ENCODE measurements at regions not wholly inside any gene's neighbourhood (a gene's known extent, or its start where the extent isn't known, plus 50 kb on each side); places are given as distances from the start of the nearest gene placed in this dataset.
"Not testable (repeated sequence)": the region's sequence is repeated elsewhere in the genome, so short reads cannot be mapped to it uniquely, and the experiment has no call there.

DNA sequence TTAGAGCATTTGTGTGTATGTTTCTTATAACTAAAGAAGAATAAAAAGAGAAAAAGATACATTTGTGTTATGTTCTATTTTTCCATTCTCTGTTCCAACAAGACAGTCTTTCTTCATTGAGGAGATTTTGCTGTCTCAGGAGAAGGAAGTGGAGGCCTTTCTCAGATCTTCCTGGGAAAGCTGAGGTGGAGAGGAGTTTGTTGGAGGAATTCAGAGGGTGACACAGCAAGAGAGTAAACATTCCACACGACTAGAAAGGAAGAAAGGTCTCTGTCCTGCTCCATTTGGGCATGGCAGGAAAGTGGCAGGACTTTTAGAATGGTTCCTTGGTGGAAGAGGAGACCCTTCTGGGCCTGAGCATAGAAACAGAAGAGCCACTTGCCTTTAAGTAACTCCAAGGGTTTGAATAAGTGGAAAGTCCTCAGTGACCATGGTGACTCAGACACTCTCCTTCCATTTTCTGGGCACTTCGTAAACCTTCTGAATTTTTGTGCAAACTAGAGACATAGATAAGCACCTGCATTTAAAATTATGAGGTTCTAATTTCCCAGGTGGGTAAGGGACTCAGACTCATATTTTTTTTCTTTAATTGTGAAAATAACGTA is 52.3 kb upstream of the COL5A2 start:
- DNase-seq, result no peak

DNA sequence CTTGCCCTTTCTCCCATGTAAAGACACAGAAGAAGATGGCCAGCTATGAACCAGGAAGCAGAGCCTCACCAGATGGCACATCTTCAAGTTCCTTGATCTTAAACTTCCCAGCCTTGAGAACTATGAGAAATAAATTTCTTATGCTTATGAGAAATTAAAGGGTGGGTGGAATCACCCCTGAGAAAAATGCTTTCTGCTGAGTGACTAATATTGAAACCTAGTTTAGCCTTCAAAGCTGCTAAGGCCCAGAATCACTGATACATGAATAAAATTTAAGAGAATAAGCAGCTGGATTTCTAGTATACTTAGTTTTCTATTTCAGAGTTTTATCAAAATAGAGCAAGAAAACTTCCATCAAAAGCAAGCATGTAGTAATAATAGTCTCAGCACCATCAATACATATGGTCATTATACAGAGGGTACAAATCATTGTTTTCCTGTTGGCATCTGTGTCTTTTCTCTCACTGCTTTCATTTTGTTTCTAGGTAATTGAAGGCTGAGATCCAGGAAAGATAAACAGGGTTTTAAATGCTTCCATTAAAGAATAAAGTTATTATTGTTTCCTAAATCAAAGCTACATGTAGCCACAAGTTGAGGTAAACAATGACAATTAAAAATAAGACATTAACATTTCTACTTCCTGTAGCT is 53.3 kb upstream of the COL5A2 start:
- no peak for DNase-seq

DNA sequence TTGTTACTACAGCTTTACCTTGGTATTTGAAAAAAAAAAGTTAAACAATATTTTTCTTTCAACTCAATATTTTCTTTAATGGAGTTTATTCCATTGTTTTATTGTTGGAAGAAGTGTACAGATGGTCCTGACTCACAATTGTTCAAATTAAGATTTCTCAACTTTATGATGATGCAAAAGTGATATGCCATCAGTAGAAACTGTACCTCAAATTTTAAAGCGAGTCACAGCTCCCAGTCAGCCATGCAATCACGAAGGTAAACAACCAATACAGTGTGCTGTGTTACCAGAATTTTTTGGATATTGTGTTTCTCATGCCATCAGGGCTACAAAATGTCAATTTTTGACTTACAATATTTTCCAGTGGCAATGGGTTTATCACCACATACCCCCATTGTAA is 54.0 kb upstream of the COL5A2 start:
- DNase-seq, result no peak

- no peak for DNase-seq
These were observed 55.4 kb upstream of the COL5A2 start for GRCh38 chr2:189234991-189235390.

DNA sequence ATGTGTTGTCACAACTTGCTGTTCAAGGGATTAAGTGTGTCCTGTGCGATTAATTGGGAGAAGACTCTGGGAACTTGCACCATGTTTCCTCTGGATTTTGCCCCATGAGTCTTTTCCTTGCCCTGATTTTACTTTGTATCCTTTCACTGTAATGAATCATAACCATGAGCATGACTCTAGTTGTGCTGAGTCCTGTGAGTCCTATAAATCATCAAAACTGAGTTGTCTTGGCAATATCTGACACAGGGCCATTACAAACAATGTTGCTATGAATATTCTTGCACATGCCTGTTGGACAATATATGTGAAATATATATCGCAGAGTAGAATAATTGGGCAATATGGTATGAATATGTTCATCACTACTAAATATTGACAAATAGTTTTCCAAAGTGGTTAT is 56.5 kb upstream of the COL5A2 start:
- no peak for DNase-seq

- no peak for DNase-seq
These were observed 59.3 kb upstream of the COL5A2 start for GRCh38 chr2:189238903-189239302.

DNA sequence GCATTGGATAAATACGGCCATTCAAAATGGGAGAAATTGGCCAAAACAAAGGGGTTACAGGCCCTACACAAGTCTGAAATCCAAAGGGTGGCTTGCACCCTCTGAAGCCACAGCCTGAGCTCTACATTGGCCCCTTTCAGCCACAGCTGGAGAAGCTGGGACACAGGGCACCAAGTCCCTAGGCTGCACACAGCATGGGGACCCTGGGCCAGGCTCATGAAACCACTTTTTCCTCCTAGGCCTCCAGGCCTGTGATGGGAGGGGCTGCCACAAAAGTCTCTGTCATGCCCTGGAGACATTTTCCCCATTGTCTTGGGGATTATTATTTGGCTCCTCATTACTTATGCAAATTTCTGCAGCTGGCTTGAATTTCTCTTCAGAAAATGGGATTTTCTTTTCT is 64.3 kb upstream of the COL5A2 start:
- DNase-seq, result not testable (repeated sequence)

- DNase-seq, result no peak
These were observed 67.7 kb upstream of the COL5A2 start for GRCh38 chr2:189247276-189247675.

DNA sequence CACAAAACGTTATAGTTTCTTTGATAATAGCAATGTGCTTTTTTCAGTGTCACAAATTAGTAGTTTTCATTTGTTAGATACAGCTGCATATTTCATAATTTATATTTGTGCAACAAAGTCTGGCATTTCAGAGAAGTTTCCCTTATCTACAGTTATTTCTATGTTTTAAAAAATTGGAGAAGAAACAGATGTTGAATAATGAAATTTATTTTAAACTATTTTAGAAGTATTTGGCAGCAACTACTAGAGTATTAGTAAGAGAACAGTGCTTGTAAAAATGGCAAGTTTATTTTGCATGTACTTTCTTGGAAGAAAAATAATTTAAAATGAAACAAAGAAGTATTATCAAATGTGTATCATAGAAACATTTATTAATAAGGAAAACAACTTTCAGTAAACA is 68.6 kb upstream of the COL5A2 start:
- DNase-seq, result no peak

GRCh38 chr2:189249171-189249570 is 69.6 kb upstream of the COL5A2 start:
- no peak for DNase-seq

- no peak for DNase-seq
These were observed 70.3 kb upstream of the COL5A2 start for GRCh38 chr2:189249901-189250300.

DNA sequence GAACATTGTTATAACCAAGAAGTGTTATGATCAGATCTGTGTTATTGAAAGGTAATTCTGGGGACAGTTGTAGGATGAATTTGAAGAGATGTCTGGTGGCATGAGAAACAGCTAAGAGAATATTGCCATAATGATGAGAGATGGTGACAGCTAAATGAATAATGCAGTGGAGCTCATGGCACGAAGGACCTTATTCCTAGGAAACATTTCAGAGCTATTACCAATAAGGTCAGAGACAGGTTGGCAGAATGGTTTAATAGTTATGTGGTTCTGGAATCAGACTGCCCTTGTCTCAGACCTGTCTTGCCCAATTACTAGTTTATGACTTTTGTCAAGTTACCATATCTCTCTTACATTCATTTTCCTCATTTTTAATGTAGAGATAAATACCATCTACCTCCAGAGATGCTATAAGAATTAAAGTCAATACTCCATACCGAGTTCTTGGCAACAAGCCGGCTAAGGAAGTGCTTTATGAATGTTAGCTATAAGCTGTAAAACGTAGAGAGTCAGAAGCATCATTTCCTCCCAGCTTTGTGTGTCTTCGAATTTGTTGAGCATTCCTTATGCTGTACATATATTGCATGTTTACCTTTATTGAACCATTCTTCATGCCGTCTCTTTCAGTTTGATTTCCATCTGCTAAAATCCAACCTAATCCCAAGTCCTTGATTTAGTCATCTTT is 73.6 kb upstream of the COL5A2 start:
- DNase-seq, result no peak

- DNase-seq, result no peak
These were observed 74.3 kb upstream of the COL5A2 start for GRCh38 chr2:189253836-189254235.

DNA sequence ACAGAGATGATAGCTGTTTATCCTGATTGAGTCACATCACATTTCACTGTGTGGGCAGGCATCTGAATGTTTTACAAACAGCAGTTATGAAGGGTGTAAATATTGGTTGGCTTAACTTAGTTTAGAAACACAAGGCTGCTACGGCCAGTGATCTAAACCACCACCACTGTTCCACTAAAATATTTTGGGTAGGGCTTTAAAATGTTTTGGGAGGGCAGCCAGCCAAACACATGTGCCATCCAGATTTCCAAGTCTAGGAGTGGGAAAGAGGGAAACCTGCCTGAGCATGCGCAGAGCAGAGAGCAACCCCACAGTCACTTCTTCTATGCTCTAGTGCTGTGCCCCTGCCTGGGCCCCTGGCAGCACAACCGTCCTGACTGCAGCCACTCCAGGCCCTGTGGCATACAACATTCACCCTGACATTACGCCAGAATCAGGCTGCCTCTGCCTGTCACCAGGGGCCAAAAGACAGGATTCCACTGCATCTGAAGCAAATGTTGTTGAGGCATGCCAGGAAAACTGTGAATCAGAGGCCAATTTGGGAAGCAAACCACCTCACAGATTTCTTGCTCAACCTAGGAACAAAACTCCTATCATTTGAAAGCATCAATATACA is 74.8 kb upstream of the COL5A2 start:
- no peak for DNase-seq

GRCh38 chr2:189255711-189256110 is 76.2 kb upstream of the COL5A2 start:
- DNase-seq, result no peak

- no peak for DNase-seq
These were observed 79.2 kb upstream of the COL5A2 start for GRCh38 chr2:189258616-189259365.

GRCh38 chr2:189260361-189260814 is 80.8 kb upstream of the COL5A2 start:
- no peak for DNase-seq

GRCh38 chr2:189261431-189261841 is 81.9 kb upstream of the COL5A2 start:
- no peak for DNase-seq

- DNase-seq, result no peak
These were observed 82.4 kb upstream of the COL5A2 start for GRCh38 chr2:189261916-189262315.

DNA sequence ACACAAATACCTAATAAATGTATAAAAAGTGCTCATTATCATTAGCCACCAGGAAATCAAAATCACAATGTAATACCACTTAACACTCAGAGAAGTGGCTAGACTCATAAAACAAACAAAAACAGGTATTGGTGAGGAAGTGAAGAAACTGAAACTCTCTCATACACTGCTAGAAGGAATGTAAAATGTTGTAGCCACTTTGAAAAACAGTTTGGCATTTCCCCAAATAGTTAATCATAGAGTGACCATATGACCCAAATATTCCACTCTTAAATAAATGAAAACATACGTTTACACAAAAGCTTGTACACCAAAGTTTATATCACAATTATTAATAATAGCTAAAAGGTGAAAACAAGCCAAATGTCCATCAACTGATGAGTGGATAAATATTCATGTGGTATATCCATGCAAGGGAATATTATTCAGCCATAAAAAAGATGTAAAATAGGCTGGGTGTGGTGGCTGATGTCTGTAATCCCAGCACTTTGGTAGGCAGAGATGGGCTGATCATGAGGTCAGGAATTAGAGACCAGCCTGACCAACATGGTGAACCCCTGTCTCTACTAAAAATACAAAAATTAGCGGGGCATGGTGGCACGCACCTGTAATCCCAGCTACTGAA is 86.2 kb upstream of the COL5A2 start:
- DNase-seq, result no peak

DNA sequence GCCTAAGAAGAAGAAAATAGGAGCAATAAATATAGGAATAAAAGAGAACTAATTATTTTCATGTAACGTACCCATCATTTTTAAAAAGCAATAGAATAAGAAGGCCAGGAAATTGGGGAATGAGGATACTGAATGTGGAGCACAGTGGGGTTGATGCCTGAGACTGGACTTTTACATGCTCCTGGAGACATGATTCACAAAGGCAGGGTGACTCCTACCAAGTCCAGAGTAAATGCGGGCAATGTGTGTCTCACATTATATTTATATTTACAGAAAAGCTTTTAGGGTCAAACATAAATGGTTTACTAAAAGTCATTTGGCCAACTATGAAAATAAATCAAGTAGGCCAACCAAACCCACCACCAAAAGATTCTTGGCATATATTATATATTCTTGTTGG is 87.9 kb upstream of the COL5A2 start:
- no peak for DNase-seq

DNA sequence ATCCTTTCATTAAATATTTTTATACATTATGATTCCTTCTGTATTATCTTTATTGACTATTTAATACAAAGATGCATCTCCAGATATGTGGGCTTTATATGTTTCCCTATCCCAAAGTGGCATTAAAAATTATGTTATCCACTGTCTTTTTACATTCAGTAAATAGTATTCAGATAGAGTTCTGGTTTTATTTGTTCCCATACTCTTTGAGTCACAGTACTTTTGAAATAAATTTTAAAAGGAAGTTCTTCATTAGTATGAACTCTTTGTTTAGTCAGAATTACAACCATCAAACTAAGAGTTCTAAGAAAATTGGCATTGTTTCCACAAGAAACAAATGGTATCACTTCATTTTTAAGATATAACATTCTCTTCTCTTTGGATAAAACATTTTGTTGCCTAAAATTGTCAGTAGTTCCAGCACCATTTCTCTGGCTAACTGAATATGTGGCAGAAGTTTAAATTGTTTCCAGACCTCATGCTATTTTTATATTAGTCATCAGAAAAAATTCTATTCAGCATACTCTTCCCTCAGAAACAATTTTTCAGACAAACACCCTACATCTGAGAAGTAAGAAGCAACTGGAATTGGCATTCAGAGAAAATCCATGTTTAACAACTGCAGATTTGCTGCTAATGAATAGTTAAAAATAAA is 88.5 kb upstream of the COL5A2 start:
- DNase-seq, result no peak
